ENCODE measurements at regions not wholly inside any gene's neighbourhood (a gene's known extent, or its start where the extent isn't known, plus 50 kb on each side); places are given as distances from the start of the nearest gene placed in this dataset.

- CTCF ChIA-PET: no interaction called here
- POLR2A ChIA-PET (ENCODE audit: unreplicated experiment): no interaction called here
Observed at GRCh38 chr12:67539946-67540345, 108.6 kb upstream of the DYRK2 start.

GRCh38 chr12:67540920-67541624 lies 107.5 kb upstream of the DYRK2 start:
- no peak overlapping the region for H3K4me3 ChIP-seq
- no peak overlapping the region for H3K4me2 ChIP-seq
- ChIA-PET CTCF (no interaction called here), POLR2A (ENCODE audit: unreplicated experiment) (no interaction called here)
- no peaks in the 10 kb centered on the region for H3K79me2 ChIP-seq (ENCODE audit: low read depth)
- intact Hi-C loops (cut with micrococcal nuclease; ENCODE audit: unreplicated experiment): no loop called here
- BruUV-seq (replicated peaks): no TSS peak
- TF ChIP-seq CTCF (conservative IDR thresholded peaks at IDR 0.05) (no peak), EZH2 (IDR thresholded peaks at IDR 0.05; ENCODE audit: low read depth) (no peak)
- no peaks in the 10 kb centered on the region for H3F3A ChIP-seq (ENCODE audit: insufficient read depth, low read depth)
- H3K27me3 ChIP-seq (ENCODE audit: insufficient read depth, low read depth): no peaks in the 10 kb centered on the region
- no peaks in the 10 kb centered on the region for H3K4me1 ChIP-seq (replicated peaks; ENCODE audit: insufficient read depth)
- H4K20me1 ChIP-seq (ENCODE audit: insufficient read depth): no peaks in the 10 kb centered on the region
- DNase-seq: no peak
- no peaks in the 10 kb centered on the region for H3K36me3 ChIP-seq (ENCODE audit: low read depth)
- H2AFZ ChIP-seq: no peak overlapping the region
- H3K9me2 ChIP-seq (ENCODE audit: insufficient read depth): no peaks in the 10 kb centered on the region
- H3K9me3 ChIP-seq (ENCODE audit: insufficient read depth, low read depth): no peaks in the 10 kb centered on the region
- H3K27ac ChIP-seq: no peak overlapping the region

More at GRCh38 chr12:67539946-67540345, 108.6 kb upstream of the DYRK2 start:
- no peak overlapping the region for H2AFZ ChIP-seq
- DNase-seq: no peak
- H3K27me3 ChIP-seq (ENCODE audit: insufficient read depth, low read depth): no peaks in the 10 kb centered on the region
- H3K4me1 ChIP-seq (replicated peaks; ENCODE audit: insufficient read depth): peaks cover 3% of the 10 kb centered on the region
- no peaks in the 10 kb centered on the region for H3K9me3 ChIP-seq (ENCODE audit: insufficient read depth, low read depth)
- H3K4me3 ChIP-seq: no peak overlapping the region
- no peaks in the 10 kb centered on the region for H3K36me3 ChIP-seq (ENCODE audit: low read depth)
- no peaks in the 10 kb centered on the region for H4K20me1 ChIP-seq (ENCODE audit: insufficient read depth)
- intact Hi-C loops (cut with micrococcal nuclease; ENCODE audit: unreplicated experiment): no loop called here
- H3K4me2 ChIP-seq: no peak overlapping the region
- no peak for TF ChIP-seq EZH2 (IDR thresholded peaks at IDR 0.05; ENCODE audit: low read depth)
- no peak for TF ChIP-seq CTCF (conservative IDR thresholded peaks at IDR 0.05)
- no TSS peak for BruUV-seq (replicated peaks)
- H3K9me2 ChIP-seq (ENCODE audit: insufficient read depth): no peaks in the 10 kb centered on the region
- no peaks in the 10 kb centered on the region for H3F3A ChIP-seq (ENCODE audit: insufficient read depth, low read depth)
- no peaks in the 10 kb centered on the region for H3K79me2 ChIP-seq (ENCODE audit: low read depth)
- no peak overlapping the region for H3K27ac ChIP-seq

- Histone ChIP-seq H3K79me2 (ENCODE audit: low read depth) (no peaks in the 10 kb centered on the region), H3K4me1 (replicated peaks; ENCODE audit: insufficient read depth) (no peaks in the 10 kb centered on the region), H2AFZ (no peak overlapping the region), H3F3A (ENCODE audit: insufficient read depth, low read depth) (no peaks in the 10 kb centered on the region), H3K36me3 (ENCODE audit: low read depth) (no peaks in the 10 kb centered on the region), H3K4me3 (no peak overlapping the region), H3K4me2 (no peak overlapping the region), H3K27me3 (ENCODE audit: insufficient read depth, low read depth) (no peaks in the 10 kb centered on the region), H3K9me3 (ENCODE audit: insufficient read depth, low read depth) (no peaks in the 10 kb centered on the region), H4K20me1 (ENCODE audit: insufficient read depth) (no peaks in the 10 kb centered on the region), H3K9me2 (ENCODE audit: insufficient read depth) (no peaks in the 10 kb centered on the region), H3K27ac (no peak overlapping the region)
- intact Hi-C loops (cut with micrococcal nuclease; ENCODE audit: unreplicated experiment): no loop called here
- ChIA-PET CTCF (no interaction called here), POLR2A (ENCODE audit: unreplicated experiment) (no interaction called here)
- peak in 1 of 2 experiments; percentile 37 for DNase-seq
- no TSS peak for BruUV-seq (replicated peaks)
- TF ChIP-seq CTCF (conservative IDR thresholded peaks at IDR 0.05) (no peak), EZH2 (IDR thresholded peaks at IDR 0.05; ENCODE audit: low read depth) (no peak)
Observed at GRCh38 chr12:67541625-67541991, 106.9 kb upstream of the DYRK2 start.
